VCaP (cell line): ENCODE measurements at regions not wholly inside any gene's neighbourhood (a gene's known extent, or its start where the extent isn't known, plus 50 kb on each side); places are given as distances from the start of the nearest gene placed in this dataset.
"Not testable (repeated sequence)": the region's sequence is repeated elsewhere in the genome, so short reads cannot be mapped to it uniquely, and the experiment has no call there.

Source experiments
- H3K27ac ChIP-seq: fragments of 450-650 bp; 2 replicates; pipeline ENCODE4 v1.5.1; 2017
- TF ChIP-seq, protein P1 (sequence below): fragments of 450-650 bp; conservative IDR thresholded peaks from 2 replicates; pipeline ENCODE4 v1.5.1; 2017; ENCODE audit warnings: mild to moderate bottlenecking, moderate library complexity

DNA sequence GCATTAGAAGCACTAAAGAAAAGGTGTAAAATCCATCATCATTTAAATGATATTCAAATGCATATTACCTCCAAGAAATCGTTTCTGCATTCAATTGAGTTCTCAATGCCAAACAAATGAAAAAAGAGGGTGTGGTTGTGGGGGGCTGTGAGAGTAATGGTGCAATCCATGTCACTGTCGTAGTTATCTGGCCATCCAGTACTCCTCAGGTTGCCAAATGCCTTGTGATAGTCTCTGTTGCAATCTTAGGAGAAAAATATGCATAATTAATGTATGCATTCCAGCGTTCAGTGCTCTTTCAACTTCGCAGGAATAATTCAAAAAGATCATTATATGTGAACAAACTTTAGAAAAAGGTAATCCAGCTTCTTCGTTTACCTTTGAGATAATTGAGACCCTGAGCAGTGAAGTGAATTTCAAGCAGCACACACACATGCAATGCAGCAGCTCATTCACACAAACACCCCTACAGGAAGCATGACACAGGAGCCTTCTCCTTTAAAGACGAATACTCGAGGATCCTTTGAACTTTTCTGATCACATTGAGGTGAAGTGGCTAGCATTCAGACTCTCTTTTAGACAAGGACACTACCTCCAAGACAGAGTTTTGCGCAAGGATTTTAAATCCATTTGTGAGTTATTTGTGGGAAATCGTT is 73.4 kb downstream of the OR13A1 start:
- TF ChIP-seq, protein P1, sequence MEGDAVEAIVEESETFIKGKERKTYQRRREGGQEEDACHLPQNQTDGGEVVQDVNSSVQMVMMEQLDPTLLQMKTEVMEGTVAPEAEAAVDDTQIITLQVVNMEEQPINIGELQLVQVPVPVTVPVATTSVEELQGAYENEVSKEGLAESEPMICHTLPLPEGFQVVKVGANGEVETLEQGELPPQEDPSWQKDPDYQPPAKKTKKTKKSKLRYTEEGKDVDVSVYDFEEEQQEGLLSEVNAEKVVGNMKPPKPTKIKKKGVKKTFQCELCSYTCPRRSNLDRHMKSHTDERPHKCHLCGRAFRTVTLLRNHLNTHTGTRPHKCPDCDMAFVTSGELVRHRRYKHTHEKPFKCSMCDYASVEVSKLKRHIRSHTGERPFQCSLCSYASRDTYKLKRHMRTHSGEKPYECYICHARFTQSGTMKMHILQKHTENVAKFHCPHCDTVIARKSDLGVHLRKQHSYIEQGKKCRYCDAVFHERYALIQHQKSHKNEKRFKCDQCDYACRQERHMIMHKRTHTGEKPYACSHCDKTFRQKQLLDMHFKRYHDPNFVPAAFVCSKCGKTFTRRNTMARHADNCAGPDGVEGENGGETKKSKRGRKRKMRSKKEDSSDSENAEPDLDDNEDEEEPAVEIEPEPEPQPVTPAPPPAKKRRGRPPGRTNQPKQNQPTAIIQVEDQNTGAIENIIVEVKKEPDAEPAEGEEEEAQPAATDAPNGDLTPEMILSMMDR, result no peak

DNA sequence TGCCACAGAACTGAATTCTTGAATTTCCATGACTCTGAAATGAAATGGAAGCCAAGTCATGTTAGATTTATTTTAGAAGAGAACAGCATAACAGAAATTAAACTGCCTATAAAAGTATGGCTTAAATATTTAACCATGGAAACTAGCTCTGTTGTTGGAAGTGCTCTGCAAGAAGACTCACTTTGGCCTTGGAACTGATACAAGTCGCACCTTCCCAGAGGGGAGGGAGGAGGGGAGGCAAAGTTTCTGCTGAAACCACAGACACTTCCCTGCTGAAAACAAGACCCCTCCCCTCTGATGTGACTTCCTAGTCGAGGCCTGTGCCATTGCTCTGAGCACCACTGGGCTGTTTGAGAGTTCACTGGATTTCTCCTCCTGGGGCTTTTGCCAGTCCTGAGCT is 72.1 kb downstream of the OR13A1 start:
- TF ChIP-seq, protein P1, result no peak

More for the DNA sequence above, 73.4 kb downstream of the OR13A1 start:
- no peak overlapping the region for H3K27ac ChIP-seq

DNA sequence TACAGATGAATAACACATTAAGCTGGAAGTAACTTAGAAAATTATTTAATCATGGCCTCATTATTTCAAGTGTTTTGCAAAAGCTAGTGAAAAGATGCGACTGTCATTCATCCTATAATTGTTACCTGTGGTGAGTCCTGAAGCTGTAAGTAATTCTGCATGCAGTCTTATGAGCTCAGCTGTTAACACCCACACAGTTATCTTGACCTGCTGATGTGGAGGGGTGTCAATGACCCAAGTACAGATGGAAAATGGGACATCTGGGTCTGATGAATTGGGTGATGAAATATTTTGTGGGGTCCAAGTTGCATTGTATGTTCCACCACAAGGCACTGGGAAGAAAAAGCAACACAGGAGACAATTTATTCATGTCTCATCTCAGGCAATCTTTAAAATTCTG is 68.9 kb downstream of the OR13A1 start:
- TF ChIP-seq, protein P1, result no peak
- H3K27ac ChIP-seq, result no peak overlapping the region

More for the DNA sequence above, 72.1 kb downstream of the OR13A1 start:
- no peak overlapping the region for H3K27ac ChIP-seq

DNA sequence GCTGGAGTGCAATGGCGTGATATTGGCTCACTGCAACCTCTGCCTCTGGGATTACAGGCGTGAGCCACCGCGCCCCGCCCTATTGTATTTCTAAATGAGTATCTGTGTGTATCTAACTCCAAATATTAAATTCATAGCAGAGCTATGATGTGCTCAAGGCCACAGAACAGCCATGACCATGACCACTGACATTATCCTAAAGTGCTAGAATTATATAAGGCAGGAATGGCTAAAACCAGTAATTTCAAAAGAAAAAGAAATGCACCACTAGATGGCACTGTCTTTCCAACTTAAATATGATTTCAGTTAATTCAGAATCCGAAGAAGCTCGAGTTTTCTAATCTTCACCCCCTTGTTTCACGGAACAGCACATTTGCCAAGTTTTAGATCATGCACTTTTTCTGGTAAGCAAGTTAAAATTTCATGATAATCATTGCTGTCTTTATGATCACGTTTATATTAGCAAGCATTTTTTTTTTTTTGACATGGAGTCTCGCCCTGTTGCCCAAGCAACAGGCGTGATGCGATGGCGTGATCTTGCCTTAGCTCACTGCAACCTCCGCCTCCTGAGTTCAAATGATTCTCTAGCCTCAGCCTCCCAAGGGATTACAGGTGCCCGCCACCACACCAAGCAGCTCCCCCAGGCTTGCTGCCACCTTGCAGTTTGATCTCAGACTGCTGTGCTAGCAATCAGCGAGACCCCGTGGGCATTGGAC is 65.3 kb downstream of the OR13A1 start:
- TF ChIP-seq, protein P1, result peak; percentile 60
- H3K27ac ChIP-seq, result peak overlapping the region; percentile 62

DNA sequence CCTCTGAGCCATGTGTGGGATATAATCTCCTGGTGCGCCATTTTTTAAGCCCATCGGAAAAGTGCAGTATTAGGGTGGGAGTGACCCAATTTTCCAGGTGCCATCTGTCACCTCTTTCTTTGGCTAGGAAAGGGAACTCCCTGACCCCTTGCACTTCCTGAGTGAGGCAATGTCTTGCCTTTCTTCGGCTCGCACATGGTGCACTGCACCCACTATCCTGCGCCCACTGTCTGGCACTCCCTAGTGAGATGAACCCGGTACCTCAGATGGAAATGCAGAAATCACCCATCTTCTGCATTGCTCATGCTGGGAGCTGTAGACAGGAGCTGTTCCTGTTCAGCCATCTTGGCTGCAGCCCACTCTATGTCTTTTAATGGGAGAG is 64.7 kb downstream of the OR13A1 start:
- not testable (repeated sequence) for H3K27ac ChIP-seq
